ENCODE measurements at regions not wholly inside any gene's neighbourhood (a gene's known extent, or its start where the extent isn't known, plus 50 kb on each side); places are given as distances from the start of the nearest gene placed in this dataset.

- no peak for TF ChIP-seq CTCF (IDR thresholded peaks at IDR 0.05; ENCODE audit: low read depth, low read length, missing control alignments)
- Histone ChIP-seq H3K4me3 (ENCODE audit: low read depth, low read length) (no peak overlapping the region), H3K27ac (no peak overlapping the region), H3K36me3 (replicated peaks) (no peaks in the 10 kb centered on the region), H3K27me3 (replicated peaks) (no peaks in the 10 kb centered on the region)
- no peak for DNase-seq
- in situ Hi-C loops (cut with HindIII; ENCODE audit: low pct_ligation_motif_present, low sequenced_read_pairs) = no loop called here
Observed at GRCh38 chr5:10844016-10844415, 83.0 kb upstream of the DAP start.

GRCh38 chr5:10842823-10843222, 81.8 kb upstream of the DAP start:
- Histone ChIP-seq H3K27ac (no peak overlapping the region), H3K4me3 (ENCODE audit: low read depth, low read length) (no peak overlapping the region), H3K36me3 (replicated peaks) (no peaks in the 10 kb centered on the region), H3K27me3 (replicated peaks) (no peaks in the 10 kb centered on the region)
- no peak for DNase-seq
- TF ChIP-seq CTCF (IDR thresholded peaks at IDR 0.05; ENCODE audit: low read depth, low read length, missing control alignments) = no peak
- in situ Hi-C loops (cut with HindIII; ENCODE audit: low pct_ligation_motif_present, low sequenced_read_pairs) = no loop called here

- TF ChIP-seq CTCF (IDR thresholded peaks at IDR 0.05; ENCODE audit: low read depth, low read length, missing control alignments) = no peak
- H3K27ac ChIP-seq = no peak overlapping the region
- H3K4me3 ChIP-seq (ENCODE audit: low read depth, low read length) = no peak overlapping the region
- no peak for DNase-seq
- no peaks in the 10 kb centered on the region for H3K36me3 ChIP-seq (replicated peaks)
- no peaks in the 10 kb centered on the region for H3K27me3 ChIP-seq (replicated peaks)
- in situ Hi-C loops (cut with HindIII; ENCODE audit: low pct_ligation_motif_present, low sequenced_read_pairs) = no loop called here
Observed at GRCh38 chr5:10839916-10840599, 79.0 kb upstream of the DAP start.

- DNase-seq = no peak
- H3K27ac ChIP-seq = no peak overlapping the region
- no peak overlapping the region for H3K4me3 ChIP-seq (ENCODE audit: low read depth, low read length)
- TF ChIP-seq CTCF (IDR thresholded peaks at IDR 0.05; ENCODE audit: low read depth, low read length, missing control alignments) = no peak
- H3K27me3 ChIP-seq (replicated peaks) = no peaks in the 10 kb centered on the region
- in situ Hi-C loops (cut with HindIII; ENCODE audit: low pct_ligation_motif_present, low sequenced_read_pairs) = no loop called here
- H3K36me3 ChIP-seq (replicated peaks) = no peaks in the 10 kb centered on the region
Observed at GRCh38 chr5:10839118-10839517, 78.1 kb upstream of the DAP start.

- no peaks in the 10 kb centered on the region for H3K27me3 ChIP-seq (replicated peaks)
- no peak for TF ChIP-seq CTCF (IDR thresholded peaks at IDR 0.05; ENCODE audit: low read depth, low read length, missing control alignments)
- DNase-seq = peak; percentile 41
- no peaks in the 10 kb centered on the region for H3K36me3 ChIP-seq (replicated peaks)
- H3K4me3 ChIP-seq (ENCODE audit: low read depth, low read length) = no peak overlapping the region
- peak overlapping the region; percentile 34 for H3K27ac ChIP-seq
- in situ Hi-C loops (cut with HindIII; ENCODE audit: low pct_ligation_motif_present, low sequenced_read_pairs) = no loop called here
Observed at GRCh38 chr5:10838038-10838437, 77.0 kb upstream of the DAP start.

- no peak for TF ChIP-seq CTCF (IDR thresholded peaks at IDR 0.05; ENCODE audit: low read depth, low read length, missing control alignments)
- no peaks in the 10 kb centered on the region for H3K27me3 ChIP-seq (replicated peaks)
- H3K27ac ChIP-seq = peak overlapping the region; percentile 34
- no peak overlapping the region for H3K4me3 ChIP-seq (ENCODE audit: low read depth, low read length)
- H3K36me3 ChIP-seq (replicated peaks) = no peaks in the 10 kb centered on the region
- in situ Hi-C loops (cut with HindIII; ENCODE audit: low pct_ligation_motif_present, low sequenced_read_pairs) = no loop called here
- peak; percentile 91 for DNase-seq
Observed at GRCh38 chr5:10836986-10837385, 76.0 kb upstream of the DAP start.

All from brain microvascular endothelial cell (primary cell).